Right lobe of liver (tissue), 6 donors: ENCODE measurements at regions not wholly inside any gene's neighbourhood (a gene's known extent, or its start where the extent isn't known, plus 50 kb on each side); places are given as distances from the start of the nearest gene placed in this dataset.

Source experiments
- ATAC-seq, 4 donors: fragments of 200-7000 bp; cut with Tn5 transposase; one replicate each; pipeline ENCODE4 v1.9.1; 2020; ENCODE audit warnings: mild to moderate bottlenecking in 4 of 4, moderate library complexity in 4 of 4
- DNase-seq, 3 donors: peaks; one replicate each; pipeline ENCODE4 v3.0.0-alpha.2; 2020
- H3K27ac ChIP-seq, 3 donors: fragments of 200-600 bp; one replicate each; pipeline ENCODE4 v1.8.0; 2022
- H3K27me3 ChIP-seq, 2 donors: fragments of 200-600 bp; one replicate each; pipeline ENCODE4 v1.8.0; 2022
- H3K36me3 ChIP-seq, 4 donors: fragments of 200-600 bp; sonication (generic) in 1 of 4; one replicate each; pipeline versions ENCODE4 v1.5.1 to v1.8.0; 2017 to 2022; ENCODE audit warnings: control low read depth in 1 of 4
- H3K4me1 ChIP-seq, 4 donors: fragments of 200-600 bp; sonication (generic) in 1 of 4; one replicate each; pipeline versions ENCODE4 v1.5.1 to v1.8.0; 2017 to 2022; ENCODE audit warnings: control low read depth in 1 of 4
- H3K4me3 ChIP-seq, 3 donors: fragments of 200-600 bp; one replicate each; pipeline ENCODE4 v1.8.0; 2022
- H3K9me3 ChIP-seq, 4 donors: fragments of 200-600 bp; sonication (generic) in 1 of 4; one replicate each; pipeline versions ENCODE4 v1.5.1 to v1.8.0; 2017 to 2022; ENCODE audit warnings: control low read depth in 1 of 4
- CTCF ChIP-seq, 4 donors: fragments of 200-600 bp in 3 of 4; fragments of 450-650 bp in 1 of 4; IDR thresholded peaks; one replicate each; pipeline versions ENCODE4 v1.5.1 to v1.8.0; 2016 to 2022; ENCODE audit warnings: antibody characterized with exemption in 4 of 4, mild to moderate bottlenecking in 2 of 4
- POLR2A ChIP-seq: fragments of 450-650 bp; IDR thresholded peaks from one replicate; pipeline ENCODE4 v1.6.1; 2017; ENCODE audit warnings: antibody characterized with exemption, mild to moderate bottlenecking
- WGBS: methylation state at CpG from one replicate; pipeline ENCODE4 v1.1.6; 2018; ENCODE audit warnings: low coverage, low lambda C conversion rate; ENCODE audit not compliant: insufficient coverage; ENCODE audit errors: missing lambda C conversion rate; 5-methylcytosine and 5-hydroxymethylcytosine counted together
- intact Hi-C, 2 donors: fragments of 100-400 bp; cut with DNase I; formaldehyde crosslinking; loops; one replicate each; pipeline versions ENCODE4 v1.11.2 to v1.14.1; 2022
- donor health status: DM: no; HTN: yes; CAD: no.
- donor health status: DM: no; HTN: no; CAD: no.
- donor health status: DM: no; HTN: no; CAD: no.
- donor health status: DM: no; HTN: yes; CAD: no.
- donor health status: DM: no; HTN: yes; CAD: no.

GRCh38 chr7:50211130-50212015 is 93.1 kb upstream of the IKZF1 start:
- Histone ChIP-seq H3K27ac (no peak overlapping the region), H3K9me3 (no peaks in the 10 kb centered on the region), H3K4me3 (no peak overlapping the region), H3K27me3 (no peaks in the 10 kb centered on the region), H3K4me1 (no peaks in the 10 kb centered on the region), H3K36me3 (no peaks in the 10 kb centered on the region)
- intact Hi-C loops = loop anchor here in 1 of 2 donors (10.0 kb wide), 1 partner anchor 223 kb away; no protein-coding TSS in a partner anchor
- DNase-seq = no peak
- no peak for ATAC-seq
- no peak for TF ChIP-seq CTCF (IDR thresholded peaks at IDR 0.05)
- TF ChIP-seq POLR2A = no peak
- 87% methylated on average over 3 of the region's 9 CpGs for WGBS

- no peaks in the 10 kb centered on the region for H3K27me3 ChIP-seq
- TF ChIP-seq CTCF (IDR thresholded peaks at IDR 0.05) = no peak
- TF ChIP-seq POLR2A = no peak
- ATAC-seq (no peak), DNase-seq (no peak)
- H3K27ac ChIP-seq = no peak overlapping the region
- no peaks in the 10 kb centered on the region for H3K4me1 ChIP-seq
- H3K9me3 ChIP-seq = no peaks in the 10 kb centered on the region
- WGBS = 51% methylated on average over 5 of the region's 6 CpGs
- H3K4me3 ChIP-seq = no peak overlapping the region
- no peaks in the 10 kb centered on the region for H3K36me3 ChIP-seq
- intact Hi-C loops = loop anchor here in 1 of 2 donors (10.0 kb wide), 1 partner anchor 224 kb away; no protein-coding TSS in a partner anchor
Observed at GRCh38 chr7:50210706-50211115, 93.8 kb upstream of the IKZF1 start.

- no peak for TF ChIP-seq CTCF (IDR thresholded peaks at IDR 0.05)
- TF ChIP-seq POLR2A = no peak
- no peak for DNase-seq
- ATAC-seq = no peak
- Histone ChIP-seq H3K36me3 (no peaks in the 10 kb centered on the region), H3K27ac (no peak overlapping the region), H3K4me3 (no peak overlapping the region), H3K4me1 (no peaks in the 10 kb centered on the region), H3K27me3 (no peaks in the 10 kb centered on the region), H3K9me3 (no peaks in the 10 kb centered on the region)
- 45% methylated on average over 4 of the region's 5 CpGs for WGBS
- intact Hi-C loops = loop anchor here in 1 of 2 donors (10.0 kb wide), 1 partner anchor 225 kb away; no protein-coding TSS in a partner anchor
Observed at GRCh38 chr7:50209461-50210135, 94.9 kb upstream of the IKZF1 start.

- intact Hi-C loops = no loop called here
- Histone ChIP-seq H3K27me3 (no peaks in the 10 kb centered on the region), H3K4me3 (no peak overlapping the region), H3K9me3 (no peaks in the 10 kb centered on the region), H3K4me1 (no peaks in the 10 kb centered on the region), H3K36me3 (no peaks in the 10 kb centered on the region), H3K27ac (no peak overlapping the region)
- DNase-seq = no peak
- TF ChIP-seq CTCF (IDR thresholded peaks at IDR 0.05) = no peak
- 68% methylated on average over 5 of the region's 5 CpGs for WGBS
- ATAC-seq = no peak
Observed at GRCh38 chr7:50208378-50208982, 96.0 kb upstream of the IKZF1 start.
